Pancreas (tissue), 10 donors: ENCODE measurements at regions not wholly inside any gene's neighbourhood (a gene's known extent, or its start where the extent isn't known, plus 50 kb on each side); places are given as distances from the start of the nearest gene placed in this dataset.

Experiments used
- ATAC-seq, 4 donors: fragments of 200-7000 bp; cut with Tn5 transposase; one replicate each; pipeline versions ENCODE4 v1.8.0 to v1.9.1; 2020; ENCODE audit warnings: mild to moderate bottlenecking in 4 of 4, moderate library complexity in 4 of 4
- DNase-seq, 6 donors: peaks; one replicate each; pipeline ENCODE4 v3.0.0-alpha.2; 2020
- FAIRE-seq: peaks from 2 replicates; lab custom pipeline; 2012; peaks lifted over from hg19 to GRCh38; lab: Jason Lieb, UNC
- H3K27ac ChIP-seq, 4 donors: fragments of 200-600 bp; sonication (generic); 1 replicate in 3 of 4; 2 replicates in 1 of 4; pipeline versions ENCODE4 v1.5.0 to v1.8.0; 2020
- H3K27me3 ChIP-seq, 4 donors: fragments of 200-600 bp; one replicate each; pipeline ENCODE4 v1.8.0; 2021
- H3K36me3 ChIP-seq, 3 donors: fragments of 200-600 bp; sonication (generic) in 1 of 3; one replicate each; pipeline versions ENCODE4 v1.5.0 to v1.8.0; 2020 to 2021
- H3K4me1 ChIP-seq, 3 donors: fragments of 200-600 bp; one replicate each; pipeline ENCODE4 v1.8.0; 2021
- H3K4me3 ChIP-seq, 4 donors: fragments of 200-600 bp; sonication (generic) in 2 of 4; one replicate each; pipeline versions ENCODE4 v1.5.0 to v1.8.0; 2020 to 2021
- H3K9me3 ChIP-seq, 4 donors: fragments of 200-600 bp; one replicate each; pipeline ENCODE4 v1.8.0; 2021
- CTCF ChIP-seq, 4 donors: fragments of 200-600 bp; sonication (generic) in 3 of 4; IDR thresholded peaks; one replicate each; pipeline versions ENCODE4 v1.5.0 to v1.8.0; 2021; ENCODE audit warnings: antibody characterized with exemption in 4 of 4
- WGBS, 2 donors: extraction: QIAGEN DNeasy Blood & Tissue Kit; methylation state at CpG; one replicate each; pipeline ENCODE4 v1.1.7; 2013; 5-methylcytosine and 5-hydroxymethylcytosine counted together
- intact Hi-C, 3 donors: fragments of 100-400 bp; cut with DNase I; formaldehyde crosslinking; loops; one replicate each; pipeline versions ENCODE4 v1.11.1 to v1.14.2; 2022
- donor health status: healthy with polysubstance abuse.
- donor health status: DM: no; HTN: no; CAD: no; lungs with moderate emphysema.
- donor health status: DM: no; HTN: no; CAD: no.
- donor health status: control.
- donor health status: control.
- donor health status: Bipolar disorder and iron deficiency.
- donor health status: DM: yes; HTN: yes; CAD: no.
- donor health status: DM: no; HTN: no; CAD: no.
- donor health status: DM: no; HTN: no; CAD: no.
- donor health status: DM: yes; HTN: yes; CAD: no.

- intact Hi-C loops = no loop called here
- DNase-seq (peak in 1 of 6 donors; percentile 15), ATAC-seq (no peak), FAIRE-seq (no peak)
- TF ChIP-seq CTCF (IDR thresholded peaks at IDR 0.05) = no peak
- 57 to 82% methylated on average over 1 of the region's 1 CpG for whole genome bisulfite sequencing, 2 donors
- no peak overlapping the region for H3K4me3 ChIP-seq
- H3K27me3 ChIP-seq = no peaks in the 10 kb centered on the region
- no peaks in the 10 kb centered on the region for H3K9me3 ChIP-seq
- H3K27ac ChIP-seq = no peak overlapping the region
- H3K36me3 ChIP-seq = no peaks in the 10 kb centered on the region
- H3K4me1 ChIP-seq = no peaks in the 10 kb centered on the region
Observed at GRCh38 chr1:55929652-55930051, 649.7 kb downstream of the PLPP3 start.

GRCh38 chr1:55928576-55928975, 650.8 kb downstream of the PLPP3 start:
- DNase-seq (no peak), FAIRE-seq (no peak), ATAC-seq (no peak)
- Histone ChIP-seq H3K4me1 (no peaks in the 10 kb centered on the region), H3K36me3 (no peaks in the 10 kb centered on the region), H3K9me3 (no peaks in the 10 kb centered on the region), H3K27me3 (no peaks in the 10 kb centered on the region), H3K4me3 (no peak overlapping the region), H3K27ac (no peak overlapping the region)
- 65 to 73% methylated on average over 2 of the region's 2 CpGs for WGBS, 2 donors
- TF ChIP-seq CTCF (IDR thresholded peaks at IDR 0.05) = no peak
- intact Hi-C loops = no loop called here

- TF ChIP-seq CTCF (IDR thresholded peaks at IDR 0.05) = no peak
- Histone ChIP-seq H3K4me3 (no peak overlapping the region), H3K4me1 (no peaks in the 10 kb centered on the region), H3K9me3 (no peaks in the 10 kb centered on the region), H3K36me3 (no peaks in the 10 kb centered on the region), H3K27me3 (no peaks in the 10 kb centered on the region), H3K27ac (no peak overlapping the region)
- ATAC-seq (no peak), FAIRE-seq (no peak), DNase-seq (no peak)
- intact Hi-C loops = no loop called here
- WGBS, 2 donors = 33 to 36% methylated on average over 1 of the region's 1 CpG
Observed at GRCh38 chr1:55927702-55928290, 651.6 kb downstream of the PLPP3 start.

DNA sequence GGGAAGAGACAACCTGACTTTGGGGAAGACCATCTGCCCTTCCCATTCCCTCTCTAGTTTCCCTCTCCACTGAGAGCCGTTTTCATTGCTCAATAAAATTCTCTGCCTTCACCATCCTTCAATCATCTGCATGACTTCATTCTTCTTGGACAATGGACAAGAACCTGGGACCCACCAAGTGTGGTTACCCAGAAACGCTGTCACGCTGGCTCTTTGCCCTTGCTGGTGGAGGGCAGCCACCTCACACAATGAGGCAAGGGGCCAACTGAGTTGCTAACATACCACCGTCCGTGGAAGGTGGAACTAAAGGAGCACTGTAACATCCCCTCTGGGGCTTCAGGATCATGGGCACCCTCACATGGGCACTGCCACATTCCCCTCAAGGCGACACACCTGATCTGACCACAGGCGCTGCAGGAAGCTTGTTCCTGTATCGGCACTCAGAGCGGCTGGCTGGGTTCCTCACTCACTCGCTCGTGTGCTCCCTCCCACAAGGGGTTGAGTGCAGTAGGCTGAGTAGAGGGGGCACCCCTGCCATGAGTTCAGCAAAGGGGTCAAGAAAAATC, 652.4 kb downstream of the PLPP3 start:
- H3K4me1 ChIP-seq = no peaks in the 10 kb centered on the region
- ATAC-seq = no peak
- FAIRE-seq = no peak
- H3K36me3 ChIP-seq = no peaks in the 10 kb centered on the region
- no peak overlapping the region for H3K4me3 ChIP-seq
- H3K9me3 ChIP-seq = no peaks in the 10 kb centered on the region
- WGBS, 2 donors = 87% methylated on average over 11 of the region's 11 CpGs
- intact Hi-C loops = no loop called here
- no peak for TF ChIP-seq CTCF (IDR thresholded peaks at IDR 0.05)
- peak in 1 of 6 donors; percentile 17 for DNase-seq
- H3K27me3 ChIP-seq = no peaks in the 10 kb centered on the region
- no peak overlapping the region for H3K27ac ChIP-seq

- DNase-seq (no peak), ATAC-seq (no peak), FAIRE-seq (peak; percentile 17)
- WGBS, 2 donors = 65 to 71% methylated on average over 3 of the region's 3 CpGs
- no peak for TF ChIP-seq CTCF (IDR thresholded peaks at IDR 0.05)
- intact Hi-C loops = no loop called here
- Histone ChIP-seq H3K4me3 (no peak overlapping the region), H3K27ac (no peak overlapping the region), H3K27me3 (no peaks in the 10 kb centered on the region), H3K9me3 (no peaks in the 10 kb centered on the region), H3K4me1 (no peaks in the 10 kb centered on the region), H3K36me3 (no peaks in the 10 kb centered on the region)
Observed at GRCh38 chr1:55916907-55917306, 662.5 kb downstream of the PLPP3 start.
